GM12874 (cell line): ENCODE measurements at regions not wholly inside any gene's neighbourhood (a gene's known extent, or its start where the extent isn't known, plus 50 kb on each side); places are given as distances from the start of the nearest gene placed in this dataset.

Experiments used
- CTCF ChIP-seq: IDR thresholded peaks from 2 replicates; pipeline ENCODE4 v1.5.1; 2011; ENCODE audit warnings: low read depth, mild to moderate bottlenecking, control low read depth, low read length, moderate library complexity; ENCODE audit not compliant: insufficient read depth

GRCh38 chr5:45893309-45893708 is 197.1 kb upstream of the HCN1 start:
- no peak for TF ChIP-seq CTCF

GRCh38 chr5:45862763-45863162 is 166.6 kb upstream of the HCN1 start:
- TF ChIP-seq CTCF = no peak

GRCh38 chr5:45847877-45848276 is 151.7 kb upstream of the HCN1 start:
- no peak for TF ChIP-seq CTCF

- TF ChIP-seq CTCF = no peak
These were observed 129.9 kb upstream of the HCN1 start for GRCh38 chr5:45826055-45826454.

- TF ChIP-seq CTCF = no peak
These were observed 104.2 kb upstream of the HCN1 start for GRCh38 chr5:45800331-45800730.

- no peak for TF ChIP-seq CTCF
These were observed 103.2 kb upstream of the HCN1 start for GRCh38 chr5:45799388-45799787.

- TF ChIP-seq CTCF = peak; percentile 52; the same call in 1 of the 2 replicates
These were observed 100.9 kb upstream of the HCN1 start for GRCh38 chr5:45796959-45797553.
